ENCODE measurements at regions not wholly inside any gene's neighbourhood (a gene's known extent, or its start where the extent isn't known, plus 50 kb on each side); places are given as distances from the start of the nearest gene placed in this dataset.

DNA sequence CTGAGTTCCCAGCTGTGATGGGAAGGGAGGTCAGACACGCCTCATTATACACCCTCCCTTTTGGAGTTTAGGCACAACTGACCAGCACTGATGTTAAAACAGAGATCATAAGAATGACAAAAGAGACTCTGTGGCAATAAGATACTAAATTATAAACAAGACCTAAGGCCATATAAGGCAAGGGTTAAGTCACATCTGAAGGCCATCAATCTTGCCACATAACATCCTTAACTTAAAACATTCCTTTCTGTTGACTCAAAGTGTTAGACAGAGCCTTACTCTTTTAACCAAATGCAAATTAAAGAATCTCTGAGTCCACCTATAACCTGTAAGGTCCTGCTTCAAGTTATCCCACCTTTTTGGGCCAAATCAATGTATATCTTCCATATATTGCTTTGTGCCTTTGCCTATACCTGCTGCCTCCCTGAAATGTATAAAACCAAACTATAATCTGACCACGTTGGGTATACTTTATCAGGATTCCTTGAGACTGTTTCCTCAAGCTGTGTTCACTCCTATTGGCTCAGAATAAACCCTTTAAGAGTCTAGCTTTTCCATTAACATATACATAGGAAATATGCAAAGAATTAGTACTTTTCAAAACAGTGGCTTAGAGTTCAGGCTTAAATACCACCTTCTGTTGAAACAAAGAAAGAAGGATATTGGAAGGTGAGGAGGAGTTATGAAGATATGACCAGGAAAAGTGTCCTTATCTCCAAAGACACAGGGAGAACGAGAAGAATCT lies 214.4 kb upstream of the PPP1R2C start:
- peaks cover 14% of the 10 kb centered on the region for H3K4me1 Mint-ChIP-seq (ENCODE audit: unreplicated experiment)
- H3K4me3 Mint-ChIP-seq (ENCODE audit: unreplicated experiment) = no peak overlapping the region
- H3K9me3 Mint-ChIP-seq (ENCODE audit: unreplicated experiment) = no peaks in the 10 kb centered on the region
- H3K36me3 Mint-ChIP-seq (ENCODE audit: low read depth, unreplicated experiment) = no peaks in the 10 kb centered on the region
- H3K27ac Mint-ChIP-seq (ENCODE audit: unreplicated experiment) = peak overlapping the region; percentile 91
- H3K27me3 Mint-ChIP-seq (ENCODE audit: unreplicated experiment) = peaks cover 2% of the 10 kb centered on the region
- no peak for TF ChIP-seq CTCF (IDR thresholded peaks at IDR 0.05; ENCODE audit: unreplicated experiment)
- DNase-seq (ENCODE audit: low spot score) = no peak

DNA sequence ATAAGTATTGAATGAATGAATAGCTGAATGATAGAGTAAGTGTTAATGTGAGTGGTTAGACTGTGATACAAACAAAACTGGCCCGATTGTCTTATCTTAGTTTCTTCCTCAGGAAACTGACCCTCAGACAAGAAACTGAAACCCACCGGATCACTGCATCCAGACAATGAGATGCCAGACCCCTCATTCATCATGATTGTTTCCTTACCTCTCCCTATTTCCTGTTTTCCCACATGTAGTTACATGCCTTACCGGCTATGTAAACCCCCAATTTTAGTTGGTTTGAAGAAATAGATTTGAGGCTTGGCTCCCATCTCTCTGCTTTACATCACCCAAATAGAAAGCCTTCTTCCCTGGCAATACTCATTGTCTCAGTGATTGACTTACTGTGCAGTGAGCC lies 218.9 kb upstream of the PPP1R2C start:
- H3K4me3 Mint-ChIP-seq (ENCODE audit: unreplicated experiment) = no peak overlapping the region
- H3K36me3 Mint-ChIP-seq (ENCODE audit: low read depth, unreplicated experiment) = no peaks in the 10 kb centered on the region
- H3K4me1 Mint-ChIP-seq (ENCODE audit: unreplicated experiment) = peaks cover 16% of the 10 kb centered on the region
- H3K27me3 Mint-ChIP-seq (ENCODE audit: unreplicated experiment) = peaks cover 2% of the 10 kb centered on the region
- peak overlapping the region; percentile 100 for H3K27ac Mint-ChIP-seq (ENCODE audit: unreplicated experiment)
- H3K9me3 Mint-ChIP-seq (ENCODE audit: unreplicated experiment) = no peaks in the 10 kb centered on the region
- DNase-seq (ENCODE audit: low spot score) = peak; percentile 4
- TF ChIP-seq CTCF (IDR thresholded peaks at IDR 0.05; ENCODE audit: unreplicated experiment) = no peak

- no peak for DNase-seq (ENCODE audit: low spot score)
- peaks cover 10% of the 10 kb centered on the region for H3K4me1 Mint-ChIP-seq (ENCODE audit: unreplicated experiment)
- H3K4me3 Mint-ChIP-seq (ENCODE audit: unreplicated experiment) = no peak overlapping the region
- no peak for TF ChIP-seq CTCF (IDR thresholded peaks at IDR 0.05; ENCODE audit: unreplicated experiment)
- H3K27me3 Mint-ChIP-seq (ENCODE audit: unreplicated experiment) = peaks cover 2% of the 10 kb centered on the region
- no peaks in the 10 kb centered on the region for H3K9me3 Mint-ChIP-seq (ENCODE audit: unreplicated experiment)
- no peaks in the 10 kb centered on the region for H3K36me3 Mint-ChIP-seq (ENCODE audit: low read depth, unreplicated experiment)
- no peak overlapping the region for H3K27ac Mint-ChIP-seq (ENCODE audit: unreplicated experiment)
Measured at GRCh38 chrX:43000121-43000520, 222.2 kb upstream of the PPP1R2C start.

DNA sequence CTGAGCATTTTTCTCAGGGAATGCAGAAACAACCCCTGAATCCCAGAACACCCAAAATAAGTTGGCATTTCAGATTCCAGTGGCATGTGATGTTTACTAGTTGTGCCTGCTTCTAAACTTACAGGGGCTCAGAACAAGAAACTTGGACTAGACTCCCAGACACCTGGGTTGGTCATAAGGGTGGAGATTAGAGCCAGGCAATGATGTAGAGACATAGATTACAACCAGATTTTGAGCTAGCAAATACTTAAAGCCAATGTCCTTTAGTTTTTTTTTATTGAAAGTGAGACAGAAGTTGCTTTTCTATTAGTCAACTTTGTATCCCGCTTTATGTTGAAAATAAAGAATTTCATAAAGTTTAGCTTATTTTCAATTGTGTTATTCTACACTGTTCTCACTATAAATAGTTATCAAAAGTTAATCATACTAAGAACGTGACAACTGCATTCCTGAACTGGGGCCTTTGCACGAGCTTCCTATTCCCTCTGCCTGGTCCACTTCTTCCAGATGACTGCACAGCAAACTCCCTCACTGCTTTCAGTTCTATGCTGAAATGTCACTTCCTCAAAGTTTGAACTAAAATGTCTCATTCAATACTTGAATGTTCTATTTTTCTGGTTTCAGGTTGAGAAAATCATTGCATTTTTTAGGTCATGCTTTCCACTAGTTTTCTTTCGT lies 224.7 kb upstream of the PPP1R2C start:
- TF ChIP-seq CTCF (IDR thresholded peaks at IDR 0.05; ENCODE audit: unreplicated experiment) = no peak
- DNase-seq (ENCODE audit: low spot score) = no peak
- Mint-ChIP-seq H3K27ac (ENCODE audit: unreplicated experiment) (no peak overlapping the region), H3K4me3 (ENCODE audit: unreplicated experiment) (no peak overlapping the region), H3K36me3 (ENCODE audit: low read depth, unreplicated experiment) (no peaks in the 10 kb centered on the region), H3K9me3 (ENCODE audit: unreplicated experiment) (no peaks in the 10 kb centered on the region), H3K4me1 (ENCODE audit: unreplicated experiment) (peaks cover 3% of the 10 kb centered on the region), H3K27me3 (ENCODE audit: unreplicated experiment) (no peaks in the 10 kb centered on the region)

- peaks cover 3% of the 10 kb centered on the region for H3K4me1 Mint-ChIP-seq (ENCODE audit: unreplicated experiment)
- H3K27ac Mint-ChIP-seq (ENCODE audit: unreplicated experiment) = no peak overlapping the region
- no peak overlapping the region for H3K4me3 Mint-ChIP-seq (ENCODE audit: unreplicated experiment)
- DNase-seq (ENCODE audit: low spot score) = no peak
- TF ChIP-seq CTCF (IDR thresholded peaks at IDR 0.05; ENCODE audit: unreplicated experiment) = no peak
- H3K9me3 Mint-ChIP-seq (ENCODE audit: unreplicated experiment) = no peaks in the 10 kb centered on the region
- no peaks in the 10 kb centered on the region for H3K36me3 Mint-ChIP-seq (ENCODE audit: low read depth, unreplicated experiment)
- H3K27me3 Mint-ChIP-seq (ENCODE audit: unreplicated experiment) = no peaks in the 10 kb centered on the region
Measured at GRCh38 chrX:43003204-43003565, 225.2 kb upstream of the PPP1R2C start.

All from endothelial cell (in vitro differentiated cells).